Daoy (cell line): ENCODE measurements at regions not wholly inside any gene's neighbourhood (a gene's known extent, or its start where the extent isn't known, plus 50 kb on each side); places are given as distances from the start of the nearest gene placed in this dataset.

Source experiments
- DNase-seq: peaks from one replicate; pipeline ENCODE4 v3.0.0-alpha.2; 2015; ENCODE audit warnings: low read depth

DNA sequence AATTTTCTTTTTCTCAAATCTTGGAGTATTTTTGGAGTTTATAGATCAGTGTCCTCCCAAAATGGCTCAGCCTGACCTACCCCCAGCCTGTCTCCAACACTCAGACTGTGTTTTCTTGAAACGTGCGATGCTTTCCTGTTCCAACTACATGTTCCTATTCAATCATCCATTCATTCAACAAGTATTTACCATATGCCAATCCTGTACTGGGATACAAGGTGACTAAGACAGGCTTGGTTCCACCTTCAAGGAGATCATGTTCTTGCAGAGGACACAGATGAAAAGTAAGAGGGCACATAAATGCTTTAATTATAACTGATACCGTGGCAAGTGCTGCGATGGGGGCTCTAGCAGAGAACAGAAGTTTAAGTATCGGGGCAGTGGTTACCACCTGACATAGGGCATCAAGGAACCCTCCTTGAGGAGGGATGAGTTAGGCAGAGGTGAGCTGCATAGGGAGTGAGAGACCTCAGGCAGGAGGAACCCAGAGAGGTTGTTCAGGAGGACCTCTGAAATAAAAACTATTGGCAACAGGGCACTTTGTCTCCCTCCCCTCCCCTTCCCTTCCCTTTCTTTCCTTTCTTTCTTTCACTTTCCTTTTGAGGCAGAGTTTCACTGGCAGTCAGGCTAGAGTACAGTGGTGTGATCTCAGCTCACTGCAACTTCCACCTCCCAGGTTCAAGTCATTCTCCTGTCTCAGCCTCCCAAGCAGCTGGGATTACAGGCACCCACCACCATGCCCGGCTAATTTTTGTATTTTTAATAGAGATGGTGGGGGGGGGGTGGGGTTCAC lies 469.0 kb downstream of the EPHA4 start:
- DNase-seq, result peak; percentile 30

DNA sequence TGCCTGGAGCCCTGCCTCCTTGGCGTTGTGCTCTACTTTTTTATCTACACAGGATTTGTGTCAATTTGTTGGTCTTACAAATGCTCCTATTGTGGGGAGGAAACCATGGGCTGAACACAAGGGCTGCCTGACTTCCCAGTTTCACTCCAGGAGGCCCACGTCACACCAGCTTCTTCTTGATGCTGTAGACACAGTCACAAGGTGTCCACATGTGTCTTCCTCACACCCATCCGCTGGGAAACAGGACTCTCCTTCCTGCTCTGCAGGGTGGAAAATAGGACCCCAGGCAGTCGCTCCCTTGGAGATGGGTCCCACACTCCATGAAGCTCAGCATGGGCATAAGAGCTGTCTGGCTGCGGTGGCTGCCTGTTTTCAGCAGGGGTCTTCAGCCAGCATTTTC lies 468.2 kb downstream of the EPHA4 start:
- no peak for DNase-seq

DNA sequence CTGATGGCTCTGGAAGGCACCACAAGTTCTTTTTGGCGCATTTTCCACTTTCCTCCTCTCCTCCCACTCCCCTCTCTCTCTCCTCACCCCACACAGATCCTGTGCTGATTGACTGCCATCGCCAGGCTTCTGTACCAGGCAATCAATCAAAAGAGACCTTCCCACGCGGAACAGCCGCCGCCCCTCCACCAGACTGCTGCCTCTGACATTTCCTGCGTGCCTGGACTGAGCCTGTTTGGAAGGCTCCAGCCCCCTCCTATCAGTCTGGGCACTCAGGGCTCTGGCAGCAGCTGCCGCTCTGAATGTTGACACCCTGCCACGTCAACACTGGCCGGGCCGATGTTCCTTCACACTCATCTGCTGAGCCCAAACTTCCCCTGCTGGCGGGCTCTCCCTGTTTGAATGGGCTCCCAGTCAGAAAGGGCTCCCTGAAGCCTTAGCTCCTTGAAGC lies 467.7 kb downstream of the EPHA4 start:
- DNase-seq, result peak; percentile 69

DNA sequence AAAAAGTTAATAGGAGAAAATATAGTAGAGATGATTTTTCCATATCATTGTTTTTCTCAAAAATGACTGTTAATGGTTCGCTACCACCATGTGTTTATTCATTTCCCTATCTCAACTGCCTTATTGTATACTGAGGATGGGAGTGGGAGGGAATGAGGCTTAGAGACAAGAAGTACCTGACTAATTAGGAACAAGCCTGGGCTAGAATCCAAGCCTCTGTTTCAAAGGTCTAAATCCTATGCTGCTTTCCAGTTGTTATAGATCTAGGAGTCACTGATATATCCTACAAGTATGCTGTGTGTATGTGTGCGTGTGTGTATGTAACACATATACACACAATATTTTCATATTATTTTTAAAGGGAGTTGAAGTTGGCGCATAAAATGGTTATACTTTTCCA lies 465.9 kb downstream of the EPHA4 start:
- no peak for DNase-seq

DNA sequence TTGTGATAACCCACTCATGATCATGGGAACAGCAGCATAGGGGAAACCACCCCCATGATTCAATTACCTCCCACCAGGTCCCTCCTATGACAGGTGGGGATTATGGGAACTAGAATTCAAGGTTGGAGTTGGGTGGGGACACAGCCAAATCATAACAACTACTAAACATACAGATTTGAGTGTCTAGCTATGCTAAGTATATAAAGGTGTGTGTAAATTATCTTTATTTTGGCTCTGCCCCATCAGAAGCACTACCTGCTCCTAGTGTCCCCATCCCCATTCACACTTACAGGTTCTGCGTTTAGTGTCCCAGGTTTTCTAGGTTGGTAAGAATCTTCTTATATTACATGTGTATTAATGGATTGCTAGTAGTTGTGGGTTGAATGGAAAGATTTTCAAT lies 464.7 kb downstream of the EPHA4 start:
- DNase-seq, result no peak

DNA sequence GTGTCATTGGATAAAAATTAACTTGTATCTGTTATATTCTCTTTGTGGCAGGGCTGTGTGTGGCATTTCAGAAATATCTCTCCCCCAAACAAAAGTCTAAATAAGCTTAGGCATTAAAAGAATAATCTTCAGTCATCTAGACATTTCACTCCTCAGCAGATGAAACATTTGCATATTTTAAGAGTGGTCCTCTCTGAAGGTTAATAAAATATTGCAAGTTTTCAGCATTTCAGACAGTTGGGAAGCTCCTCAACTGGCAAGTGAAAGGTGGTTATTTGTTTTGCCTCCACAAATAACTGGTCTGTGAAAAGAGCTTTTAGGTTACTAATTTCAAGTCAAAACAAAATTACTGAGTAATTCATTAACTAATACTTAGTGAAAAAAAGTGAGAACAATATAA lies 462.6 kb downstream of the EPHA4 start:
- no peak for DNase-seq

DNA sequence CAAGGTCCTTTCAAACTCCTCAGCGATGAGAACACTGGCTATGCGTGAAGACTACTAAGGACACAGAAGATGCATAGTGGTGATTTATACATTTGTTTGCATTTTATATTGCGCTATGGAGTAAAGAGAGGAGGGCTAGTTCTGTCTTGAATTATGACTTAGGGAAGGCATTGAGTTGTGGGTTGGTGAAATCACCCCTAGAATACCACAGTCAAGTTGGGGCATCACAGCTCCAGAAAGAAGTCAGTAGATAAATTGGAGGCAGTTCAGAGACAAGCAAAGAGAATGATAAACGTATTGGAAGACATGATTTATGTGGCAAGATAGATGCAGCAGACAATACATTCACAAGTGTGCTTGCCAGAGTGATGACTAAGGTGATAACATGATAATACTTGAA lies 460.4 kb downstream of the EPHA4 start:
- no peak for DNase-seq

DNA sequence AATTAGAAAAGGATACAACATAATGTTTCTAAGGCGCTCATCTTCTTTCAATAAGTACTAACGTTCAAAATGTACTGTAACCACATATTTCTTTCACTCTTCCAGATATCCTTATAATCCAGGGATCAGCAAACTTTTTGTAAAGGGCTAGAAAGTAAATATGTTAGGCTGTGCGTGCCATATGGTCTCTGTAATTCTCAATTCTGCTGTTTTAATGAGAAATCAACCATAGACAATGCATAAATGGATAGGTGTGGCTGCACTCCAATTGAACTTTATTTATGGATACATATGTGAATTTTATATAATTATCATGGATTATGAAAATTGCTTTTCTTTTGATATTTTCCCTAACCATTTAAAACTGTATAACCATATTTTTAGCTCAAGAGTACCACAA lies 459.4 kb downstream of the EPHA4 start:
- no peak for DNase-seq

DNA sequence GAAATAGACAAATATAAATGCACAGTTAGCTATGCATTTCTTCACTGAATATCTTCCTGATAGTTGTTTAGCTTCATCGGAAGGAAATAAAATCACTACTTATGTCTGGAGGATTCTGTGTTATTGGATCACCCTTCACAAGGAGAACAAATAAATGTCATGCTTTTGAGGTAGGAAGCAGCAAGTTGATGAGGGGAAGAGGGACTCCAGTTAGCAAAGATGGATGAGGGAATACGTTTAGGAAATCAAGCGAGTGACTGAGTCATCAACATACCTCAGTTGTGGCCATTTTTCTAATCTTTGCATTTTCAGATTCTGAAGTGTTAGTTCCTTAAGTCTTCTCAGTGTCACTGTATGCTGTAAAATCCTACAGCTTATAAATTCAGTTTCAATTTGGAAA lies 456.2 kb downstream of the EPHA4 start:
- DNase-seq, result no peak

DNA sequence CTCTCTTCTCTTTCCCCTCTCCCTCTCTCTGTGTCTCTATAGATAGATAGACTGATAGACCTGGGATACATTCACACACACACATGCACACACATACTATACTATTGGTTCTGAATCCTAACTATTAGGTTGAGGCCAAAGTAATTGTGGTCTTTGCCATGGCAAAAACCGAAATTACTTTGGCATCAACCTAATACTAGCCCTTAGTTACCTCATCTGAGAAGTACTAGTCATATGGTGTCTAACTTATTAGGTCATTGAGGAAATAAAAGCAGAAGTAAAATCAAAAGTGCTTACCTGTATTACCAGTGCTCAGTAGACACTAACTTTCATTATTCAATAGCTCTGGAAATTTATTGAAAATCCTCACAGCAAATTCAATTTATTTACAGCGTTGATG lies 451.5 kb downstream of the EPHA4 start:
- DNase-seq, result no peak

DNA sequence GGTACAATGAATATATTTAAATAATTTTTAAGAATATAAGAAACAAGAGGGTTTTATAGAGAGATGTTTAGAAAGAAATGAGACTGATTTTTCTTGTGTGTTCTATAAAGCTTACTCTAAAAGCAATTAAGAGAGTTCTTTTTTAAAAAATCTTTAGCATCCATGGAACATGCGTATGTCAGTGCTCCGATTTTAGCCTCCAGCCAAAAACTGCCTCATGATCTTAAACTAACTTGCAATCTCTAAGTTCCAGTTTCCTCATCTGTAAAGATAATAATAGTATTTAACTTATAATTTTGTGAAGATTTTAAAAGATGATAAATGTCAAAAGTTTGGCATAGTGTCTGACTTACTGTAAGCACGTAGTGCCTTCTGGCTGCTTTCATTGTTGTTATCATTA lies 448.7 kb downstream of the EPHA4 start:
- no peak for DNase-seq

DNA sequence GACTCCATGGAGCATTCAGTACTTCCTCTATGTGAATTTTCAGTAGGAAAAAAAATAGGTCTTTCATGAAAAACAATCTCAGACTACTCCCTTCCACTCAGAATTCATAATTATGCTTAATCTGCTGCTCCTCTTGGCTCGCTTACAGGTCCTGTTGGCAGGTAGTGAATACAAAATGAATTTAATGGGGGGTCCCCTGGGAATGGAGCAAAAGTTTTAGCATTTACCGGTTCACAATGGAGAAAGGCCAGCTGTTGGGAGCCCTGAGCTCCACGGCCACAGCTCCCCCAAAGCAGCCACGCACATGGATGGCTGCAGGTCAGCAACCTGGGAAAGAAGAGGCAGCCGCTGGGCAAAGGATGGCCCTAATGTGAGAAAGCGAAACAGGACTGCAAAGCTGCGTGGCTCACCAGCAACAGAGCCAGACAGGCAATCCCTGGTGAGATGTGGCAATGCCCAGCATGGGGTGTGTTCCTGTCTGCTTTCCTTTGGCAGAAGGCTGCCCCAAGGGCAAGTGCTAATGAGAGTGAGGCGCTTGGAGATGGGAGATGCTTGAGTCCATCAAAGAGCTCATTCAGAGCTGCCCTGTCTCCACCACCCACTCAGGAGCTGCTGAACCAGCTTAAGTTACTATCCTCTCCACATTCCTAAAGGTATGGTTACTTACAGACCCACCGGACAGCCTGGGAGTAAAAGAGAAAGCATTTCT lies 447.4 kb downstream of the EPHA4 start:
- DNase-seq, result peak; percentile 66

DNA sequence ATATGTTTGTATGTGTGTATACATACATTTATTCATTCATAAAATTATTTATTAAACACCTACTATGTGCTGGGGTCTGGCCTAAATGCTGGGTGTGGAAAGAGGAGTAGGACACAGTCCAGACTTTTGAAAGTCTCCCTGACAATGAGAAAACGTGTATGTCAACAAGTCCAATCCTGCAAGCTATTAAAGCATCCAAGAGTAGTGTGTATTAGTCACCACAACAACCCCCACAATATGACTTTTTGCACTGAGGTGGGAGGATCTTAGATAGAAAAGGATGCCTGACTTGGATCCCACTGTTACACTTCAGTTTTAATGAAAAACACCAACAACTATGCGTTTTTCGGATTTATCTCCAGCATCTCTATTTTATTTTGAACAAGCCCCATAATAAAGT lies 446.4 kb downstream of the EPHA4 start:
- DNase-seq, result no peak

DNA sequence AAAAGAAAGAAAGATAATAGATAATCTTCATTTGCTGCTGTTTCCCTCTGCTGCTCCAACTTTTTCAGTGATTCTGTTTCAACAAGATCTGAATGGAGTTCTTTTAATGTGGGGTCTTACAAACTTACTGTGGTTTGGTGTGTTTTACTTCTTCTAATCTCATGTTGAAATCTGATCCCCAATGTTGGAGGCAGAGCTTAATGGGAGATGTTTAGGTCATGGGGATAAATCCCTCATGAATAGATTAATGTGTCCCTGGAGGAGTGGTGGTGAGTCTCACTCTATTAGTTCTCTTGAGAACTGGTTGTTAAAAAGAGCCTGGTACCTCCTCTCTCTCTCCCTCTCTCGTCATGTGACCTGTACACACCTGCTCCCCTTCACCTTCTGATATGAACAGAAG lies 442.4 kb downstream of the EPHA4 start:
- DNase-seq, result no peak

DNA sequence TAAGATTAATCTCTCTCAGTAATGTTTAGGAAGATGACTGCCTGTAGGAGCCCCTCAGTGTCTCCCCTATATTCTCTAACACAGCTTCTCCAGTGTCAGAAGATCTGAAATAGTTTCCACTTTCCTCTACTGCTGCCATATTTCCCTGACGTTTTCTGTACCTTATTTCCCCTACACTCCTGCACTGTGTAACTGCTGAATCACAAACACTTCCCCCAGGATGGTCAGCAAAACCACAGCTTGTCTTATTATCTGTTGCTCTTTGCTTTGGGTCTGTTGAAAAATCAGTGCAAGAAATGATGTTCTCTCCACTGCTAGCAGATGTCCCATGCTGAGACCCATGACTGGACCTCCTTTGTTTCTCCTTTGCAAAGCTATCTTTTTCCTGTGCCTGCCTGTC lies 441.7 kb downstream of the EPHA4 start:
- DNase-seq, result no peak

DNA sequence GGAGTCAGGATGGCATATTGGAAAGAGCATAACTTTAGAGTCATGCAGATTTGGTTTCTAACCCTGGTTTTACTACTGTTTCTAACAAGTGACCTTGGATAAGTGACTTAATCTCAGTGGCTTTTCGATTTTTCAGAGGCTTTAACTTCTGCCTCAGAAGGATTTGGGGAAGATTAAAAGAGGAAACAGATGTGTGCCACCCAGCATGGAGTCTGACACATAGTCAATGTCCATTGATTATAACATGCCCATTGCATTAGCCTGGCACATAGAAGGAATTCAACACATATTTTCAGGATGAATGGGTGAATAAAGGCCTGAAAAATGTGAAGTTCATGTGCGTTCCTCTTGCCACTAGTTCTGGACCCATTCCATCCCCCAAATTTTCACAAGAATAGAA lies 438.2 kb downstream of the EPHA4 start:
- no peak for DNase-seq

DNA sequence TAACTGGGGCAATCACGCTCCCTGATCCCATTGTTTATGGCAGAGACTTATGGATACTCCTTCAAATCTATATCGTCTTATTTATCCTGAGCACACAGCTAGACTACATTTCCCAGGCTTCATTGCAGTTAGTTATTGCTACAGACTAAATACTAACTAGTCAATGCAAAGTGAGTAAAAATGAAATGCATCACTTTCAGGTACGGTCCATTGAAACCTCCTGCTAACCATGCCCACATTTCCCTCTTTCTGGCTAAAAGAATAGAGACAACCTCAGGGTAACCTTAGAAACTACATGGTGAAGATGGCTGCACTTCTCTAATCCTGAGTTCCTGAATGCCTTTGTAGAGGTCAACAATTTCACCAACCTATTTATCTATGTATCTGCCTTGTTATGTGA lies 437.4 kb downstream of the EPHA4 start:
- DNase-seq, result no peak

DNA sequence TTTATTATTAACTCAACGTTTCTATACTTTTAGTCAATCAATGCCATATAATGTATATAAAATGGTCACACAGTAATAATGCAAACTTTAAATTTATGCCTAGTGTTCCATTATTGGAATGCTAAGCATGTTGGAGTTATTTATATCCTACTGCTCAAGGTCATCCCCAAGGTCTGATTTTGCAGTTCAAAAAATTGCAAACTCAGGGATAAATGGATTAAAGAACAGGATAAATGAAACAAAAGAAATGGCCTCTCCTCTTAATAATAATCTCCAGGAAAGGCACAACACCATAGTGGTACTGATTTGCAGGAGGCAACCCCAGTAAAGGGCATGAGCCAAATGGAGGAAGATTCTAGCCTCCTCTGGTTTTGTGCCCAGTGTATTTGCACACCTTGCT lies 436.4 kb downstream of the EPHA4 start:
- DNase-seq, result no peak

DNA sequence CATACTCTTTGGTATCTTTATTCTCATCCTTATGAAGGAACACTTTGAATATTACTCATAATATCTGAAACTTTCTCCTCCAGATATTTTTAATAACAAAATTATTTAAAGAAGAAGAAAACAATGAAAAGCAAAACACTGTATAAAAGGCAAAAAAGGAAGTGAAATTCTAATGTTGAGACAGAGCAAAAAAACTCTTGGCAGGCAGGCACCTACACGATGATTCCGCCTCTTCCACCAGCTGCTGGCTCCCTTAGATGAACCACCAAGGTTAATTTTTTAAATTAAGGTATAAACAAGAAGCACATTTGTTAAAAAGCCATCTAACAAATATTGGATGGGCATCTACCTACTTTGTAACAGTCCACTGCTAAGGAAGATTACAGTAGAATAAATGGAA lies 434.7 kb downstream of the EPHA4 start:
- DNase-seq, result no peak

DNA sequence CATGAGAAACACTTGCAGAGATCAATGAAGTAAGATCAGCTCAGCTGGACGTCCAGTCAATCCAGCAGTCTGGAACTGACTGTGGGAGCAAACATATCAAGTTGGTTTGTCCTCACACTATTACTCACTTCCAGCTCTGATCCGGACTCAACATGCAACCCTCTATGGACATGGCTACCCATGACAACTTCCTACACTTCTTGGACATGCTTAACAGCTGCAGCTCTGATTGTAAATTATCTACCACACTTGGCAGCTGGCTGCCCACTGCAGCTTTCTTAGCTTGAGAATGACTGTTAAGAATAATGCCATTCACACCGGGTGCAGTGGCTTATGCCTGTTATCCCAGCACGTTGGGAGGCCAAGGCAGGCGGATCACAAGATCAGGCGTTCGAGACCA lies 429.8 kb downstream of the EPHA4 start:
- DNase-seq, result no peak

DNA sequence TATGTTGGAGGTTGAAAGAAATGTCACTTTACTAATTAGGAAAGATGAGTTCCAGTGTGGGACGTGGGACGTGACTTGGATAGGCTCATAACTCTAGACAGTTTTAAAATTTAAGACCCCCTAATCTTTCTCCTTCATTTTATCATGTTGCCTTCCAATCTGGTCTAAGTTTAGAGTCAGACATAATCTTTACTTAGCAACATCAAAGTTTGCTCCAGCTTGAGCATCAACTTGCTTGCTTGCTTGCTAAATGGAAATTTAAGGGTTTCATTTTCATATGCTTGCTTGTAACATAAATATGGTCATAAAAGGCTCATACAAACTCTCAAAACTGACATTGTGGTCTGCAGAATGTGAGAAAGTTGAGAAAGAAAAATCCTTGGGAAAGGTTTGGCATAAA lies 428.9 kb downstream of the EPHA4 start:
- no peak for DNase-seq

DNA sequence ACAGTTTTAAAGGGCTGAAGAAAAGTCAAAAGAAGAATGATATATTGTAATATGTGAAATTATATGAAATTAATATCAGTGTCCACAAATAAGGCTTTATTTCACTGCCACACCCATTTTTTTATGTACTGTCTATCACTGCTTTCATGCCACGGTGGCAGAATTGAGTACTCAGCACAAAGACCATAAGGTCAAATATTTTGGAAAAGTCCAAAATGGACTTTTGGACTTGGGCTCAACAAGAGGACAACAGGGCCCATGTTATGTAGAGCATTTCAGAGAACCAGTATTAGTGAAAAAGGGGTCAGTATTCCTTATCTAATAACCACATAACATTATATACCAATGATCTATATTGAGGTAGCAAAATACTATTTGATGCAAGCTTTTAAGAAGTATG lies 427.2 kb downstream of the EPHA4 start:
- no peak for DNase-seq

DNA sequence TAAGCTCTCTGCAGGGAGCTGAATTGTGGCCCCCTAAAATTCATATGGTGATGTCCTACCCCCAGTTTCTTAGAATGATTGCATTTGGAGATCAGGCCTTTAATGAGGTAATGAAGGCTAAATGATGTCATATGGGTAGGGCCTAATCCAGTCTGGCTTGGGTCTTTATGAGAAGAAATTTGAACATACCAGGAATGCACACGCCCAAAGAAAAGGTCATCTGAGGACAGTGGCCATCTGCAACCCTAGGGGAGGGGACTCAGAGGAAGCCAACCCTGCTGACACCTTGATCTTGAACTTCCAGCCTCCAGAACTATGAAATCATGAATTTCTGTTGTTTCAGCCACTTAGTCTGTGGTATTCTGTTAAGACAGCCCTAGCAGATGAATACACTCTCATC lies 426.7 kb downstream of the EPHA4 start:
- DNase-seq, result no peak

DNA sequence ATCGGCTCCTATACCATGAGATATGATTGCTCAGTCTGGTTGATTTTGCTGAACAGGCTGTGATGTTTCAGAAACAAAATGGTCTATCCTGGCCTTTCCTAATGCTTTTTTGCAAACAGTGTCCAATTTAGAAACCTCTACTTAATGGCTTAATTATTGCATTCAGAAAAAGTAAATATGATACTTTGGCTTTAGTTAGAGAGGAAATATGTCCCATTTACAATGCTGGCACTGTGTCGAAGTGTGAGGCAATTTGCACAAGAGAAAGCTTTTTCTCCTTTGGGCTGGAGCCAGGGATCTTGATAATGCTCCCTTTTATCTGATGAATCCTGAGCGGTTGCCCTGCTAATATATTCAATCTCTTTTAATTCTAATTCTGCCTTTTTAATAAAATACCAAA lies 418.9 kb downstream of the EPHA4 start:
- no peak for DNase-seq
